ENCODE measurements at regions not wholly inside any gene's neighbourhood (a gene's known extent, or its start where the extent isn't known, plus 50 kb on each side); places are given as distances from the start of the nearest gene placed in this dataset.
"Not testable (repeated sequence)": the region's sequence is repeated elsewhere in the genome, so short reads cannot be mapped to it uniquely, and the experiment has no call there.

GRCh38 chr4:102405821-102406401 lies 60.6 kb upstream of the SLC39A8 start:
- no peak for TF ChIP-seq CTCF (IDR thresholded peaks at IDR 0.05; ENCODE audit: low read depth, low read length)
- peak; percentile 5 for DNase-seq
- Histone ChIP-seq H3K4me3 (ENCODE audit: low read depth, low read length) (no peak overlapping the region), H3K4me1 (no peaks in the 10 kb centered on the region), H3K27me3 (no peaks in the 10 kb centered on the region), H3K36me3 (no peaks in the 10 kb centered on the region), H3K9me3 (no peaks in the 10 kb centered on the region)

- H3K9me3 ChIP-seq; H3K4me3 ChIP-seq (ENCODE audit: low read depth, low read length); H3K36me3 ChIP-seq; DNase-seq; H3K27me3 ChIP-seq; H3K4me1 ChIP-seq: not testable (repeated sequence)
Measured at GRCh38 chr4:102410884-102411283, 65.6 kb upstream of the SLC39A8 start.

GRCh38 chr4:102411408-102411807 lies 66.1 kb upstream of the SLC39A8 start:
- no peaks in the 10 kb centered on the region for H3K9me3 ChIP-seq
- no peak for DNase-seq
- H3K4me3 ChIP-seq (ENCODE audit: low read depth, low read length), result no peak overlapping the region
- no peaks in the 10 kb centered on the region for H3K36me3 ChIP-seq
- H3K4me1 ChIP-seq, result no peaks in the 10 kb centered on the region
- H3K27me3 ChIP-seq, result no peaks in the 10 kb centered on the region
- TF ChIP-seq CTCF (IDR thresholded peaks at IDR 0.05; ENCODE audit: low read depth, low read length), result no peak

- H3K9me3 ChIP-seq, result no peaks in the 10 kb centered on the region
- H3K4me1 ChIP-seq, result no peaks in the 10 kb centered on the region
- no peak for TF ChIP-seq CTCF (IDR thresholded peaks at IDR 0.05; ENCODE audit: low read depth, low read length)
- DNase-seq, result no peak
- no peaks in the 10 kb centered on the region for H3K27me3 ChIP-seq
- no peak overlapping the region for H3K4me3 ChIP-seq (ENCODE audit: low read depth, low read length)
- no peaks in the 10 kb centered on the region for H3K36me3 ChIP-seq
Measured at GRCh38 chr4:102416765-102417164, 71.5 kb upstream of the SLC39A8 start.

- Histone ChIP-seq H3K9me3 (no peaks in the 10 kb centered on the region), H3K27me3 (no peaks in the 10 kb centered on the region), H3K4me3 (ENCODE audit: low read depth, low read length) (no peak overlapping the region), H3K4me1 (no peaks in the 10 kb centered on the region), H3K36me3 (no peaks in the 10 kb centered on the region)
- no peak for TF ChIP-seq CTCF (IDR thresholded peaks at IDR 0.05; ENCODE audit: low read depth, low read length)
- no peak for DNase-seq
Measured at GRCh38 chr4:102420563-102421398, 75.5 kb upstream of the SLC39A8 start.

GRCh38 chr4:102422843-102423242 lies 77.6 kb upstream of the SLC39A8 start:
- Histone ChIP-seq H3K4me1 (no peaks in the 10 kb centered on the region), H3K4me3 (ENCODE audit: low read depth, low read length) (no peak overlapping the region), H3K27me3 (no peaks in the 10 kb centered on the region), H3K9me3 (no peaks in the 10 kb centered on the region), H3K36me3 (no peaks in the 10 kb centered on the region)
- no peak for TF ChIP-seq CTCF (IDR thresholded peaks at IDR 0.05; ENCODE audit: low read depth, low read length)
- no peak for DNase-seq

All from BE2C (cell line).